ENCODE measurements at regions not wholly inside any gene's neighbourhood (a gene's known extent, or its start where the extent isn't known, plus 50 kb on each side); places are given as distances from the start of the nearest gene placed in this dataset.

DNA sequence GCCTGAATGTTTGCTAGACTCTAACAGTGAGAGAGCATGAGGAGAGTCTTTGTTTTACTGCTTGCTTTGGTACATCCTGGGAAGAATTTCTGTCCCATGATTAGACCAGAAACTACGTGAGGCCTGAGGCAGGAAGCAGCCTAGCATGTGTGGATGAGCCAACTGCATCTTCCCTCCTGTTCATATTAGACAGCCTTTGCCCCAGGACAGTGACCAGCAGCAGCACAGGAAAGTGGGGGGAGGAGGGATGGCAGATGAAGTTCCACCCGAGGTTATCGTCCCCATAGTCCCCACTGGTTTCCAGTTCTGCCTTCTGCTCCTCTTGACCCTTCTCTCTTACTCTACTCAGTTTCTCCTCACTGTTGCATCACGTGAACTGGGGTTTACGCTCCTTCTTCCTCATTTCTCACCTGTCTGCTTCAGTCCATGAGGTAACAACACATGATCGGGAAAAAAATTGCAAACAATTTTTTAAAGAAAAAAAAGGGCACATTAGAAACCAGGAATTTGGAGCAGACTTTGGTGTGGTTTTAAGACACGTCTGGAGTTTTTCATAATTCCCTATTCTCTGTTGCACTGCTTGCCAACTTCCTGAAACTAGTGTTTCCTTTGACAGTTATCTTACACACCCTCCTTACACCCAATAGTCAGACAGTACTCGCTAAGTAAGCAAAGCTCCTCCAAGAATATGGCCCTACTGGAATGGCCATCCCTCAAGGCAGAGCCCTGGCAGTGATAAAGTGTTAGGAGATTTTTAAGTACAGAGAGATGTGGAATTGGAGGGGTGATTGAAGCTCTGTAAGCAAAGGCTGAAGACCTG is 84.1 kb downstream of the SNX18 start:
- Histone ChIP-seq H3K27me3 (ENCODE audit: control insufficient read depth in 5 of 5, insufficient read depth in 4 of 5, low read length in 5 of 5) (no peaks in the 10 kb centered on the region), H3K4me1 (ENCODE audit: control insufficient read depth in 5 of 5, insufficient read depth in 5 of 5, low read length in 5 of 5) (peaks cover 0 to 22% (median 19%) of the 10 kb centered on the region in 5 donors), H3K36me3 (ENCODE audit: control insufficient read depth in 5 of 5, insufficient read depth in 5 of 5, low read length in 5 of 5) (no peaks in the 10 kb centered on the region), H3K9me3 (ENCODE audit: control insufficient read depth in 5 of 5, low read length in 5 of 5) (peaks cover 0 to 4% (median 0%) of the 10 kb centered on the region in 5 donors), H3K27ac (ENCODE audit: low read depth, low read length) (peak overlapping the region; percentile 72), H3K4me3 (ENCODE audit: low read depth in 1 of 5, low read length in 5 of 5) (no peak overlapping the region), H3K9ac (ENCODE audit: low read length in 5 of 5) (no peak overlapping the region)
